CMK (cell line): ENCODE measurements at regions not wholly inside any gene's neighbourhood (a gene's known extent, or its start where the extent isn't known, plus 50 kb on each side); places are given as distances from the start of the nearest gene placed in this dataset.
"Not testable (repeated sequence)": the region's sequence is repeated elsewhere in the genome, so short reads cannot be mapped to it uniquely, and the experiment has no call there.

Source experiments
- DNase-seq: peaks from one replicate; pipeline ENCODE4 v3.0.0-alpha.2; 2010; ENCODE audit warnings: low read depth

DNA sequence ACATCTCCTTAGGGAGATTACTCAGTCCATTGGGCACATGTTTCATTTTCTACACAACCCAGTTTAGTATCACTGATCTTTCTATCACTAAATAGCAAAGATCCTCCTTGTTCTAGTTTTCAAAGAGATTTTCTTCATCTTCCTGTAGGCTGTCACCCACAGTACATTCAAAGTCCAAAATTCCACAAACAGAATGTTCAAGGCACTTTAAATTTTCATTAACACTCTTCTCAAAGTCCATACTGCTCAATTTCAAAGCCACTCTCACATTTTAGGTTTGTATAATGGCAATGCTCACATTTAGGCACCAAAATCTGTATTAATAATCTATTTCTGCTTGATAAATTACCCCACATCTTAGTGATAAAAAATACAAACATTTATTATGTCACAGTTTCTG, 152.8 kb downstream of the FSIP2 start:
- no peak for DNase-seq

DNA sequence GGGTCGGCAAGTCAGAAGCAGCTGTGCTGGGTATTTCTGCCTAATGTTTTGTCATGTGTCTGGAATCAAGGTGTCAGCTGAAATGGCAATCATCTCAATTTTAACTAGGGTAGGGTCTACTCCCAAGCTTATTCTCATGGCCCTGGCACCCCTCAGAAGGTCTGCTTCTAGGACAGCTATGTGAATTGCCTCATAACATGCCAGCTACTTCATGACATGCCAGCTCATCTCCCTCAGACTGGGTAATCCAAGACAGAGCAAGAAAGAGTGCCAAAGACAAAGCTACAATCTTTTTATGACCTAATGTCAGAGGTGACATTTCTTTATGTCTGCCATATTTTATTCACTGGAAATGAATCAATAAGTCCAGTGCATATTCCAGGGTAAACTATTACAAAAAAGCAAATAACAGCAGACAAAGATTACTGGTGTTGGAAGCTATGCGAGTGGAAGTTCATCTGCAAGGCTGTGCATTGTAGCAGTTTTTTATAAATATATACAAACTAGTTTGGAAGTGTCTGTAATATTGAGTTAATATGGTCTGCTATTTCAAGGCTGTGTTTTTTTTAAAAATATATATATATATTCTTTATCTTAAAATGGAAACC, 153.3 kb downstream of the FSIP2 start:
- no peak for DNase-seq

DNA sequence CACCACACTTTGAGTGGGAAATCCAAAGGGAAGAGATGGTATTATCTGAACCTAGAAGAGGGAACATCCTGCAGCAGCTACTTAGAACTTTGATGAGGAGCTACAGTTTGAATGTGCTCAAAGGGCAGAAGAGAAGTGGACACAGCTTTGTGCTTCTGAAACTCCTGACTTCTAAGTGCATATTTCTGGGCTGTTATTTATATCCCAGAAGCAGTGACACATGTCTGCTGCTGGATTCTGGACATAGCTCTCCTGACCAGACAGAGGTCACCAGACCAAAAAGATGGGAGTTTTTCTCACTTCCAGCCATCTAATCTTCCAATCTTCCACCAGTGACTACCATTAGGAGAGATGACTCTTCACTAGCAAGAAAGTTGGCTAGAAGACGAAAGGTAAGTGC, 153.9 kb downstream of the FSIP2 start:
- no peak for DNase-seq

DNA sequence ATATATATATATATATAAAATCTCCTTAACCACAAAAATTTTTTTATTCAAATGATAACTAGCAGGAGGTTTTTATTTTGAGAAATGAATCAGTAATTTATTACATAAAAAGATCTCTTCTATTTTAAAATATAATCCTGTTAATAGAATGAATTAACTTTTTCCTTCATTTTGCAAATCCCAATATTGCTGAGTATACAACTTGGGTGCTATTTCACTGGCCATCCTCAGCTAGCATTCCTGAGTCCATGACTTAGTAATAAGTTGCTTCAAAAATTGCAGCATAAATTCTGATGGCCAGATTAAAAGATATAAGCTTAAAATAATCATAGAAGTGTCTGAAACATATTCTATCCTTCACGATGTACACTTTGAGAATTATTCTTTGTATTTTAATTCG, 155.6 kb downstream of the FSIP2 start:
- DNase-seq: no peak

DNA sequence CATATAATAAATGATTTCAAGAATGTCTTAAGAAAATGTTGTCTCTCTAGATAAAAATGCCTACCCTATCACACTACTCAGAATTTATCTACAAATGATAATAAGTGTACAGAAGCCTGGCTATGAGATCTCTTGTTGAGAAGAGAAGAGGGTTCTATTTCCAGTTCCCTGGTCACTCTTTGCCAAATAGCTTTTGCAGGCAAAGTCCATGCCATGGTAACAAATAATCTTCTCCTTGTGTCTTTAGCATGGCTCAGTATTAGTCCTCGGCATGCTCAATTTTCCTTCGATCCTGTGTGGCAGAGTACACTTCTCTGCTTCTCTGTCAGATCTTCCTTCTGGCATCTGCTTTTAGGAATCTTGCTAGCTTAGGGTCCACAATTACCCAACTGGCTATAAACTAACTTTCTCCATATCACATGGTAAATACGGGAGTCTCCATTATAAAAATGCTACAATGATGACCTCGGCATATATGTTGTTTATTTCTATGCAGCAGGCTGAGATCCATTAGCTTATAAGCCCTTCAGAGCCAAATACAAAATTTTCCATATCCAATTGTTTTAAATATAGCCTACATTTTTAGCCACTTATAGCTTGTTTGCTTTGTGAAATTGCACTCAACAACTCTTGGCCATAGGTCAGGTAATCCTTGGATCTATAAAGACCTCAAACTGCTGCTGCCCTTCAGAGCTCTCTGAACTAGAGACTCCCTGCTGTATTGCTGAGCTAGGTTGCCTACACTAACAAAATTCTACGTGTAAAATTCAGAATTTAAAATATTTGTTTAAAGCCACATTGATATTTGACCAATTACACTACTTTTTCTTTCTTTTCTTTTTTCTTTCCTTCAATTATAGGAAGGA, 157.5 kb downstream of the FSIP2 start:
- DNase-seq: no peak

DNA sequence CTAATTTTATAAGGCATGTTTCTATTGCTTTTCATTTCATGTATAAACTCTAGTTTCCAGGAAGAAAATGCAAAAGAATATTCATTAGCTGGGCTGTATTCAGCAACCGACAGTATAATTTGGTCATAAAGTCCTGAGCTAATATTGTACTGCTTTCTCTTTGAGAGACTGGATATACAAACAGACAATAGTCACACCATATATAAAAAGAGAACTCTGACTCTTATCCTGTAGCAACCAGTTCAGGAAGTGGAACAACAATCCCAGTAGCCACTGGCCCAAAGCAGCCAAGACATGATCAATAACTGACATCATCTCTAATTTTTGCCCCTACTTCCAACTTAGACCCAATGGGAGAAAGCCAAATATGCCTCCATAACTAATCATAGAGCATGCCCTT, 160.8 kb downstream of the FSIP2 start:
- no peak for DNase-seq

DNA sequence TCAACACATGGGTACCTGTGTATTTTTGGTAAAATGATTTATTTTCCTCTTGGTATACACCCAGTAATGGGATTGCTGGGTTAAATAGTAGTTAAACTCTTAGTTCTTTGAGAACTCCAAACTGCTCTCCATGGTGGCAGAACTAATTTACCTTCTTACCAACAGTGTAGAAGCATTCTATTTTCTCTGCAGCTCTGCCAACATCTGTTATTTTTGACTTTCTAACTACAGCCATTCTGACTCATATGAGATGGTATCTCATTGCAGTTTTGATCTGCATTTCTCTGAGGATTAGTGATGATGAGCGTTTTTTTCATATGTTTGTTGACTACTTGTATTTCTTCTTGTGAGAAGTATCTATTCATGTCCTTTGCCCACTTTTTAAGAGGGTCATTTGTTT, 180.6 kb downstream of the FSIP2 start:
- DNase-seq: no peak

DNA sequence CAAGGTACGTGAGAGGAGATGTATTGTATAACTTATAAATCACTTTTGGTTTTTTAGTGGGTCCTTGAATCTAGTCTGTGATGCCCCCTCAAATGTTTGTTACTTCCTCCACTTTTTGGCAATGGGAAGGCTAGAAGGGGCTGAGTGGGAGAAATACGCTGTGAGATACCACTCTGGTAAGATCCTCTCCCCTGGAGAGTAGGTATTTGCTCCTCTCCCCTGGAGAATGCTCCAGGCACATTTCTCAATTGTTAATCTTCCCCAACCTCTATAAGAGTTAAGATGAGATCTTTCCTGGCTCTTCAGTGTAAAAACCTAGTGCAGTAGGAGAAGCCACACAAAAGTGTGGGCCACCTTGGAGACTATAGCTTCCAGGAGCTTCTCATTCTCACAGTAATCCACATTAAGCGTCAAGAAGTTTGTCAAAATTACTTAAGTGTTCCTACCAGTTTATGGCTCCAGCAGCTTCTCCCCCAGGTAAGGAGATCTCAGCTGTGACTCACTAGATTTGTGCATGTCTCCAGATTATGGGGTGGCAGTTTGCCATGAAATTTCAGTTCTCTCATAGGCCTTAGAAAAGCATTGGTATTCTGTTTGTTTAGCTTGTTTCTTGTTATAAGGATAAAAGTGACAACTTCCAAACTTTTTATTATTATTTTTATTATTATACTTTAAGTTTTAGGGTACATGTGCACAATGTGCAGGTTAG, 182.6 kb downstream of the FSIP2 start:
- DNase-seq: no peak

DNA sequence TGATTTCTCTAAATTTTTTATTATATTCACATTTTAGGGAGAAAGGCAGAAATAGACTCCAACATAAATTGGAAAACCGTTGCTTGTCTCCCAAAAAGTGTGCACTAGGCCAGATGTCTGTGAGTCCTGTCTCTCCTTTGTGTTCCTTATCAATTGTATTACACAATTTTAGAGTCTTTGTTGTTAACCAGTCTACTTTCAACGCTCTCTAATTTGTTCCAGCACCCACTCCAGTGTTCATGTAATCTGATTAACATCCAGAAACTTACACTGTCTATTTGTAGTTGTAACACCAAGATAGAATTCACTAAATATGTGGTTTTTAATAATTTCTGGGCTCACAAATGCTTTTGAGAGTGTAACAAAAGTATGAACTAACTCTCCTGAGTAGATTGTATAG, 195.6 kb downstream of the FSIP2 start:
- no peak for DNase-seq

DNA sequence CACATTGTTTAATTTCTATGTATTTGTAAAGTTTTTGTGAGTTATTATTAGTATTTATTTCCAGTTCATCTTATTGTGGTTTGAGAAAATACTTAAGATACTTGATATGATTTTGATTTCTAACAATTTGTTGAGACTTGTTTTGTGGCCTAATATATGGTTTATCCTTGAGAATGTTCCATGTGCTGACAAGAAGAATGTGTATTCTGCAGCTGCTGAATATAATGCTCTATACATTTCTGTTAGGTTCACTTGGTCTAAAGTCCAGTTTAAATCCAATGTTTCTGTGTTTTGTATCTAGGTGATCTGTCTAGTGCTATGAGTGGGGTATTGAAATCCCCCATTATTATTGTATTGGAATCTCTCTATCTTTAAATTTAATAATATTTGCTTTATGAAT, 201.3 kb downstream of the FSIP2 start:
- DNase-seq: no peak

DNA sequence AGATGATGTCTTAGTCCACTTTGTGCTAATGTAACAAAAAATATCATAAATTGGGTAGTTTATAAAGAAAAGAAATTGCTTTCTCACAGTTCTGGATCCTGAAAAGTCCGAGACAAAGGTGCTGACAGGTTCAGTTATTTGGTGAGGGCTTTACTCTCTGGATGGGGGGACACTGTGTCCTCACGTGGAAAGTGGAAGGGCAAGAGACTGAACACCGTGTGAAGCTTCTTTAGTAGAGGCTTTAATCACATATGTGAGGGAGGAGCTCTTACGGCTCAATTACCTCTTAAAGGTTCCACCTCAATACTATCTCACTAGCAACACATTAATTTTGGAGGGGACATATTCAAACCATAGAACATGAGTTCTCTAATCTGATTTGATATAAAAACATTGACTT, 204.3 kb downstream of the FSIP2 start:
- no peak for DNase-seq

DNA sequence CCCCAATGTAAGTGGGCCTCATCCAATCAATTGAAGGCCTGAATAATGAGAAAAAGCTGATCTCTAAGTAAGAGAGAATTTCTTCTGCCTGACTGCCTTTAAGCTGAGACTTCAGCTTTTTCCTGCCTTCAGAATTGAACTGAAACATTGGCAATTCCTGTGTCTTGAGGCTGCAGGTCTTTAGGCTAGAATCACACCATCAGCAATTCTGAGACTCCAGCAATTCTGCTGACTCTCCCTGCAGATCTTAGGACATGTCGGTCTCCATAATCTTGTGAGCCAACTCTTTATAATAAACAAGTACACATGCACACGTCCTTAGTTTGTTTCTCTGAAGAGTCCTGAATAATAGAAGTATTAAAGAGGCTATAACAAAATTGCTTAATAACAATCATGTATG, 209.1 kb downstream of the FSIP2 start:
- DNase-seq: no peak

DNA sequence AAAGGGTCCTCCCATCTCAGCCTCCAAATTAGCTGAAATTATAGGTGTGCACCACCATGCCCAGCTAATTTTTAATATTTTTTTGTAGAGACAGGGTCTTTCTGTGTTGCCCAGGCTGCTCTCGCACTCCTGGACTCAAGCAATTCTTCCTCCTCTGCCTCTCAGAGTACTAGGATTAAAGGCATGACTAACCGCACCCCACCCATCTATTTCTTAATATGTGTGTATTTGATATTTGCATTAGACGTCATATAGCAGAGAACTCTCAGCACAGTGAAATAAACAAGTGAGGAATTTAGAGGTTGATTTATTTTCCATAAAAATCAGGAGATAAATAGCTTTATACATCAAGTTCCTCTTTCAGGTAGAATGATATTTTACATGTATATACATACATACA, 213.5 kb downstream of the FSIP2 start:
- no peak for DNase-seq

DNA sequence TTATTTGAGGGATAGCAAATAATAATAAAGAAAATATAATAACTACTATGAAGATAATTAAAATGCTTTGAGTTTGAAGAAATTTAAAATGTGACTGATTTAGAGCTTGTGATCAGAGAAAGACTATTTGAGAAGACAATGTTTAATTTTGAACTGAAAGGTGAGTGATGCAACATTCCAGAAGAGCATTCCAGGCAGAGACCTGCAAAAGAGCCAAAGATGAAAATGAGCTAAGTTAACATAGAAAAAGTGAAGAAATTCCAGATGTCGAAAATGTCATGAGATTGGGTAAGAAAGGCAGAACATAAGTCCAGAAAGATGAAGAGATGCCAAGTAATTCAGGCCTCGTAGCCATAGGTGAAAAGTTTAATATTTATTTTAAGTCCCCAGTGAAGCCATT, 215.8 kb downstream of the FSIP2 start:
- no peak for DNase-seq

DNA sequence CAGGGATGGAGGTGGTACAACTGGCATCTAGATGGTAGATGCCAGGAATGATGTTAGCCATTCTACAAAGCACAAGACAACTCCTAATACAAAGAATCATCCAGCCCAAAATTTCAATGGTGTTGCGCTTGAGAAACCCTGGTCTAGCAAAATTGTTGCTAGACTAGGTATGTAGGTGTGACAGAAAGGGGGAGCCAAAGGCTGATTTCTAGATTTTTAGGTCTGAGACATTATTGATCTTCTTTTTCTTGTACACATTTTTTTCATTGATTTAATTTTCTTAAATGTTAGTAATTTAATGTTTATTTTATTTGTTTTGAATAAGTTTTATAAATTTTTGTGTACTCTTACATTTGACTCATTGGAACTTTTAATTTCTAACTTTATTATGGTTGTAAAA, 216.4 kb downstream of the FSIP2 start:
- DNase-seq: no peak

DNA sequence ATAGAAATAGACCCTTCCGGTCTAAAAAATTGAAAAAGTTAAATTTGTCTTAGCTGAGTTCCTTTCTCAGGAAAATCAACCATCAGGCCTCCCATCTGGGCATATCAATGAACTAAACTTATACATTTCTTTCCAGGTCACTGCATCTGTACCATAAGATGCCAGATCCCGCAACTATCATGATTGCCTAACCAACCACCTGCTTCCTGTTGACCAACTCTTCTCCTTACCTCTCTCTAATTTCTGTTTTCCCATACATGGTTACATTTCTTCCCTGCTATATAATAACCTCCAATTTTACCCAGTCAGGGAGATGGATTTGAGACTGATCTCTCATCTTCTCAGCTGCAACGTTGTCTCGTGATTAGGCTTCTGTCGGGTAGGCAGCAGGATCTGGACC, 228.7 kb downstream of the FSIP2 start:
- DNase-seq: no peak

DNA sequence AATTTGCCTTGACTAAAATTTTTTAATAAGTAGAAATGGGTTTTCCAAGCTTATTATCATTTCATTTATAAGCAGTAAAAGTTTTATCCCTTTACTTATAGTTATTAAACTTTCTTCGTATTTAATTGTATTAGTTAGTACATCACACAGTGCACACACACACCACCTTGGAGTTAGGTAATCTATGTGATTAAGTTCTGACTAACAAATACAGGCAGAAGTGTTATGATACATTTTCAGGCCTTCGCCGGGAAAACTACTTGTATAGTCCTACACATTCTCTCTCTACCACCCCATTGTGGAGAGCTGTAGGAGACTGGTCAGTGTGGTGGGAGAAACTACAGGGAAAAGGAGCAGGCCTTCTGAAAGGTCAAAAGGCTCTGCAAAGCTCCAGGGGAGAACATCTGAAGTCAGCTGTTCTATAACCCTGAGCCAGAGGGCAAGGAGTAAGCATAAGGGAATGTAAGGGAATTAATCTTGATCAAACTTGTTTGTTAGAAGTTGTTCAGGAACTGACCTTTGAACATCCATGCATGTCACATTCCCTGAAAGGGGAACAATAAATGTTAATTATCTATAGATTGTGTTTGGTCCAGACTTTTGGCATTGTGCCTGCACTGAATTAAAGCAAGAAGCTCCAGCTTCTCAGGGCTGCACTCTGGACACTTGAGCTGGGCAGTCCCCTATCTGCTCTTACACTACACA, 231.7 kb downstream of the FSIP2 start:
- DNase-seq: no peak

DNA sequence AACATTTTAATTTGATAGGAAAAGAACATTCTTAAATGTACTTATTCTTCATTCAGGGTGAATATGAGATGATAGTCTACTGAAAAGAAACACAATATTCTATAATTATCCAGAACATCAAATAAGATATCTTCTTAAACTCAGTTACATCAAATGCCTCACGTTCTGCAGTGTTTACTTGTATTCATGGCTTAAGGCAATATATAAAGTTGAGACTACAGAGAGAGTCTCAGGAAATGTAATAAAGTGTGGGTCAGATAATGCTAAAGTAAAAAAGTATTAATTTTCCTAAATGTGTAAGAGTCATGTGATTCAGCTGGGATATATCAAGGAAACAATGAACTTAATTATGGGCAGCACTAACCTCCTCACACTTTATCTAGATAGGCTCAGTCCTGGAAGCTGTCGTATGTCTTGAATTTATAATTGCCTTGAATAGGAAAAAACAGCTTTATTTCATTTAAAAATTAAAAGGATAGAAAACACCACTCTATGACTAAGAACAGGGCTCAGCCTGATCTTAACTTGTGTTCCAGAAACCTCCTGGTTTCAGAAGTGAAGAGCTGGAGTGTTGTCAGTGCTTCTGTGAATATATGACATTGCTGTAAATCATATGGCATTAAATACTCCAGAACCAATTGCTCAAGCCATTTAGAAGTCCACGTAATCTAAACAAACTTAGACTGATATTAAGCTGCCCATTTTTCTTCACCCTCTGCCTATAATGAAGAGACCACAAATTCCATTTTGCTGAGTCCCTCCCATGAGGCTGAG, 240.2 kb downstream of the FSIP2 start:
- no peak for DNase-seq

DNA sequence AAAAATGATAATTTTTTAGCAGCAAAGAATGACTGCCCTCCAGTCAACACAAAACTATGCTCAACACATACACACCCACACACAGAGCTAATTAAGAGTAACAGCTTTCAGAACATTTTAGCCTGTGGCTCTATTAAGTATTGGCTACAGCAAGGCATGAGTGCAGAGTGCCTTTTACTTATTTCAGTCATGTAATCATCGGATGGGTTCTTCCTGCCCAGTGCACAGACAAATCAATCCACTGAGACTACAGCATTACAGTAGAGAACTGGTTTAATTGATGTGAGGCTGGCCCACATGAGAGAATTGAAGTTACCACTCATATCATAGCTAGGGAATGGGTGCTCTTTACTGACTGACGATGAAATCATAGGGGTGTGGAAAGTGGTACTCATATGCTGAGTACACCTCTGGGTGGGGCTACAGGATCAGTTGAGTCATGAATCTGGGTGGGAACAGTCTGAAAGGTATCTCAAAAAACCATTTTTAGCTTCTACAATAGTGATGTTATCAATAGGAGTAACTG, 241.0 kb downstream of the FSIP2 start:
- DNase-seq: no peak

DNA sequence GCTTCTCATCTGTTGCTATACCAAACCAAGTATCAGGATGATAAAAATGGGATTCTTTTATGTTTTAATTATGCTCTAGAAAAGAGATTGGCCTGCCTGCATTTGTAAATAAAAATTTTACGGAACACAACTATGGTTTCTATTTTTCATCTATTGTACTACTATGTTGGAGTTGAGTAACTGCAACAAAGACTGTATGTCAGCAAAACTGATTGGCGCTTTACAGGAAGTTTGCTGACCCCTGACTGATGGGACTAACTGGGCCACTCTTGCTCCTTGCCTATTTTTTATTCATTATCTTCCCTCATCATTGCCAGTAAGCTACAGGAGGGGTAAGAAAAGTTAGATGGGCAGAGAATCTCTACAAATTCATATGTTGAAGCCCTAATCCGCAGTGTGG, 242.3 kb downstream of the FSIP2 start:
- DNase-seq: no peak

DNA sequence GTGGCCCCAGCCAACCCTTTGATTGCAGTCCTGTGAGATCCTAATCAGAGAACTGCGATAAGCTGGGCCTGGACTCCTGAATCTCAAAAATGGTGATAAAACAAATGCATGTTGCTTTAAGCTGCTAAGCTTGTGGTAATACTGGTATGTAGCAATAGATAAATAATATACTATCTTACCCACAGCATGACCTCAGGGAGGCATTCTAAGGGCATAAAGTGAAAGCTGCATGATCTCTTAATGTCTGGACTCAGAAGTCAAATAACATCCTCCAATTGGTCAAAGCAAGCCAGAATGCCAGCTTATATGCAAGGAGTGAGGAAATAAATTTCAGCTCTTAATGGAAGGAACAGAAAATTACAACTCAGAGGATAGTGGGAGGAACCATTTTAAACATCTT, 246.1 kb downstream of the FSIP2 start:
- DNase-seq: no peak

DNA sequence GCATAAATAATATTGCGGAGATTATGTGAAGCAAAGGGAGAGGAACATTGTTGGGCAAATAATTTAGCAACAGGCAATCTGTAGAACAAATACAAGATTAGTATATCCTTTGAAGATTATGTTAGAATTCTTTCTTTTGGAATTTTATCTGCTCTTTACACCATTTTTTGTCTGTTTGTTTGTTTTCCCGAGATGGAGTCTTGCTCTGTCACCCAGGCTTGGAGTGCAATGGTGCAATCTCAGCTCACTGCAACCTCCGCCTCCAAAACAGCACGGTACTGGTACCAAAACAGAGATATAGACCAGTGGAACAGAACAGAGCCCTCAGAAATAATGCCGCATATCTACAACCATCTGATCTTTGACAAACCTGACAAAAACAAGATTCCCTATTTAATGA, 250.3 kb downstream of the FSIP2 start:
- DNase-seq: not testable (repeated sequence)
